ENCODE measurements at regions not wholly inside any gene's neighbourhood (a gene's known extent, or its start where the extent isn't known, plus 50 kb on each side); places are given as distances from the start of the nearest gene placed in this dataset.

DNA sequence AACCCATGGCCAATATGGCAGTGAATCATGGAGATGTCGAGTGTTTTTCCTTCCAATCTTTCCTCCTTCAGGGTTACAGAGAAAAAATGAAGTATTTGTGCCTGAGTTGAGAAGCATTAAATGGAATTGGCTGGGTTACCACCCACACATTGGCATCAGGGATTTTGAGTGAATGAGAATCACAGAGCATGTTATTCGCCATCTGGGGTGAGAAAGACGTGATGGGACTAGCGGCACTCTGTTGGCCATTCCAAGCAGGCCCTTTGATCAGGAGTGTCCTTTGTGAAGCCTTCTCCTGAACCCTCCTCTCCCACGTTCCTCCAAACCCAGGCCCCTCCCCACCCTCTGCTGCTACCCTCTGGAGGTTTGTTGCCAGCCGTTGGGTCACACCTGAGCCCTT is 84.2 kb upstream of the PCDH8 start:
- Histone ChIP-seq H3K27ac (ENCODE audit: low read depth, low read length) (no peak overlapping the region), H3K9me3 (ENCODE audit: control insufficient read depth, insufficient read depth, low read length) (peaks cover 5% of the 10 kb centered on the region), H3K27me3 (ENCODE audit: control insufficient read depth, insufficient read depth, low read length) (no peaks in the 10 kb centered on the region), H3K4me3 (ENCODE audit: low read depth, low read length) (no peak overlapping the region)
- no peak for DNase-seq (ENCODE audit: low read depth, low spot score)
- TF ChIP-seq, protein P1, sequence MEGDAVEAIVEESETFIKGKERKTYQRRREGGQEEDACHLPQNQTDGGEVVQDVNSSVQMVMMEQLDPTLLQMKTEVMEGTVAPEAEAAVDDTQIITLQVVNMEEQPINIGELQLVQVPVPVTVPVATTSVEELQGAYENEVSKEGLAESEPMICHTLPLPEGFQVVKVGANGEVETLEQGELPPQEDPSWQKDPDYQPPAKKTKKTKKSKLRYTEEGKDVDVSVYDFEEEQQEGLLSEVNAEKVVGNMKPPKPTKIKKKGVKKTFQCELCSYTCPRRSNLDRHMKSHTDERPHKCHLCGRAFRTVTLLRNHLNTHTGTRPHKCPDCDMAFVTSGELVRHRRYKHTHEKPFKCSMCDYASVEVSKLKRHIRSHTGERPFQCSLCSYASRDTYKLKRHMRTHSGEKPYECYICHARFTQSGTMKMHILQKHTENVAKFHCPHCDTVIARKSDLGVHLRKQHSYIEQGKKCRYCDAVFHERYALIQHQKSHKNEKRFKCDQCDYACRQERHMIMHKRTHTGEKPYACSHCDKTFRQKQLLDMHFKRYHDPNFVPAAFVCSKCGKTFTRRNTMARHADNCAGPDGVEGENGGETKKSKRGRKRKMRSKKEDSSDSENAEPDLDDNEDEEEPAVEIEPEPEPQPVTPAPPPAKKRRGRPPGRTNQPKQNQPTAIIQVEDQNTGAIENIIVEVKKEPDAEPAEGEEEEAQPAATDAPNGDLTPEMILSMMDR (IDR thresholded peaks at IDR 0.05; ENCODE audit: low read depth, low read length), result no peak
- ChIA-PET CTCF (no interaction called here), POLR2A (no interaction called here)

DNA sequence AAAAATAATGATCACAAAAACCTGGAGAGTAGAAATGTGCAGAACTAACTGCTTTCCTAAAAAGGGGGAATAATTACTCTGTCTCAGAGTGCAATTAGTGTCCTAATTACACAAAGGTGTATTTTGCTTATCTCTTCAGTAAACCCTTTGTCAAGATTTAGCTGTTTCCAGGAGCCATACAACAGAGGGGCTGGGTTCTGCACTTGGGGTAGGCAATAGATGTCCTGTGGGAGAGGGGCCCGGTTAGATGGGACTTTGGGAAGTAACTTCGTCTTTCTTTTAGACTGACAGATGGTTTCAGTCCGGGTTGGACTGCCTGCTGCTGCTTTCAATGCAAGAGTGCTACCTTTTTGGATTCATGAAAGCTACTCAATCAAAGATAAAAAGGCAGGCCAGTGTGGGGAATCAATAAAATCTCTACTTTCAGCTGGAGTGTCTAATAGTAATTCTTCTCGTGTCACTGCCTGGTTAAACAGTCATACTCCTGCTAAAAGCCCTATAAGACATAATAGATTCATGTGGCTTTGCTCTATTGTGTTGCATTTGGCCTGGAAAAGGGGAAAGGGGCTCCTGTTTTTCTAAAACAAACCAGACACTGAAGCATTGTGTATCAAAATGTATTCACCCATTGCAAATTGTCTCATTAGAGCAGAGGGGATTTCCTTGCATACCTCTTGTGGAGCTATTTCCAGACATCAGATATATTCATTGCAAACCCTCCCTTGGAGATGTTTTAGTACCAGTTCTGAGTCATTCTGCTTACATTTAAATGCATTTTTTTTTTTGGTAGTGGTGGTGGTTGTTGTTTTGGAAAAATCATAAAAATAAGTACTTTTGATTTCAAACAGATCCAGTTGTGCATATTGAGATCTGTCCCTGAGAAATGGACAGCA is 83.3 kb upstream of the PCDH8 start:
- no peak overlapping the region for H3K27ac ChIP-seq (ENCODE audit: low read depth, low read length)
- ChIA-PET CTCF (no interaction called here), POLR2A (no interaction called here)
- TF ChIP-seq, protein P1 (IDR thresholded peaks at IDR 0.05; ENCODE audit: low read depth, low read length), result no peak
- DNase-seq (ENCODE audit: low read depth, low spot score), result no peak
- H3K4me3 ChIP-seq (ENCODE audit: low read depth, low read length), result no peak overlapping the region
- no peaks in the 10 kb centered on the region for H3K27me3 ChIP-seq (ENCODE audit: control insufficient read depth, insufficient read depth, low read length)
- H3K9me3 ChIP-seq (ENCODE audit: control insufficient read depth, insufficient read depth, low read length), result peaks cover 5% of the 10 kb centered on the region

DNA sequence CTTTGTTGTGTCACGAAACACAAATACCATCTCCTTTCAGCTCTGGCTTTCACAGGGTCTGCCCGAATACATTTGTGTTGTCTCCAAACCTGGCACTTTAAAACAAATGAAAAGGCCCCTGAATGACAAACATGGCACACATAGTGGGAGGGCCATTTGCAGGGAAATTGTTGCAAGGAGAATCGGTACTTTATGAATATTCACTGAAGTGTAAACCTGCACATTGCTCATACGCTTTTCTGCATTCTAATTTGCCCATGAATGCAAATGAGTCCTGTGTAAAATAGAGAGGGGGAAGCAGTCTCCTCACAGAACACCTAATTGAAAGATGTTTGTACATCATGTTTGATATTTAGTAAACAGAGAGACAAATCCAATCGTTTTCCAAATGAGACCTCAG is 82.7 kb upstream of the PCDH8 start:
- no peak for DNase-seq (ENCODE audit: low read depth, low spot score)
- H3K27ac ChIP-seq (ENCODE audit: low read depth, low read length), result no peak overlapping the region
- H3K4me3 ChIP-seq (ENCODE audit: low read depth, low read length), result no peak overlapping the region
- H3K9me3 ChIP-seq (ENCODE audit: control insufficient read depth, insufficient read depth, low read length), result peaks cover 5% of the 10 kb centered on the region
- no peaks in the 10 kb centered on the region for H3K27me3 ChIP-seq (ENCODE audit: control insufficient read depth, insufficient read depth, low read length)
- POLR2A ChIA-PET, result no interaction called here
- CTCF ChIA-PET, result no interaction called here
- TF ChIP-seq, protein P1 (IDR thresholded peaks at IDR 0.05; ENCODE audit: low read depth, low read length), result no peak

DNA sequence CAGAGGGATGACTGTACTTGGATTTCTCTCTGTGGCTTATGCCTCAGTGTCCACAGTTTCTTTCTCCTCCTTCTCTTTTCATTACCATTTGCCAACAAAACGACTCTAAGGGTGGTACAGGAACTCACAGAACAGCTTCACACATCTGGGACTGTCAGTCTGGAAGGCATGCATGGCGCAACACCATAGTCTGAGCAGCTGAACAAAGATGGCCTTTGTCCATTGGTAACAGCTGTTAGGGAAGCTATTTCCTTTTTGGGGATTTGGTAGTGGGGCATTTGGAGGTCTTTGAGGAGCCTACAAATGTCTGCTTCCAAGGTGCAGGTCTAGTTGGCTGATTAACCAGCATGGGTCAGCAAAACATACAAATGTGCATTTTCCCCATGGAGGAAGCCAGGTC is 81.4 kb upstream of the PCDH8 start:
- TF ChIP-seq, protein P1 (IDR thresholded peaks at IDR 0.05; ENCODE audit: low read depth, low read length), result no peak
- POLR2A ChIA-PET, result no interaction called here
- no peaks in the 10 kb centered on the region for H3K27me3 ChIP-seq (ENCODE audit: control insufficient read depth, insufficient read depth, low read length)
- DNase-seq (ENCODE audit: low read depth, low spot score), result no peak
- H3K27ac ChIP-seq (ENCODE audit: low read depth, low read length), result no peak overlapping the region
- H3K4me3 ChIP-seq (ENCODE audit: low read depth, low read length), result no peak overlapping the region
- CTCF ChIA-PET, result no interaction called here
- H3K9me3 ChIP-seq (ENCODE audit: control insufficient read depth, insufficient read depth, low read length), result peaks cover 5% of the 10 kb centered on the region

DNA sequence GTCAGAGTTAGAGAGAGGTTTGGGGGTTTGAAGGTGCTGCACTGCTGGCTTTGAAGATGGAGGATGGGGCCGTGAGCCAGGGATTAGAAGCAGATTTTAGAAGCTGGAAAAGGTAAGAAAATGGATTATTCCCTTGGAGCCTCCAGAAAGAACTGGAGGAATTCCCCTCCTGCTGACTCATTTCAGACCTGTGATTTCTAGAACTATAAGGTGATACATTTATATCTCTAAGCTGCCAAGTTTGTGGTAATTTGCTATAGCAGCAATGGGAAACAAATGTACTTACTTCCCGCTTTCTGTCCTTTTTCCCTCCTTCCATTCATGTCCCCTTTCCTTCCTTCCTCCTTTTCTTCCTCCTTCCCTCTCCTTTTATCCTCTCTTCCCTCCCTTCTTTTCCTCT is 78.5 kb upstream of the PCDH8 start:
- H3K9me3 ChIP-seq (ENCODE audit: control insufficient read depth, insufficient read depth, low read length), result no peaks in the 10 kb centered on the region; the same call in 1 of the 2 replicates
- CTCF ChIA-PET, result no interaction called here
- no peak for DNase-seq (ENCODE audit: low read depth, low spot score)
- H3K27ac ChIP-seq (ENCODE audit: low read depth, low read length), result no peak overlapping the region
- H3K4me3 ChIP-seq (ENCODE audit: low read depth, low read length), result no peak overlapping the region
- TF ChIP-seq, protein P1 (IDR thresholded peaks at IDR 0.05; ENCODE audit: low read depth, low read length), result no peak
- no peaks in the 10 kb centered on the region for H3K27me3 ChIP-seq (ENCODE audit: control insufficient read depth, insufficient read depth, low read length)
- POLR2A ChIA-PET, result no interaction called here

All from AG04450 (cell line).